ENCODE measurements at regions not wholly inside any gene's neighbourhood (a gene's known extent, or its start where the extent isn't known, plus 50 kb on each side); places are given as distances from the start of the nearest gene placed in this dataset.

DNA sequence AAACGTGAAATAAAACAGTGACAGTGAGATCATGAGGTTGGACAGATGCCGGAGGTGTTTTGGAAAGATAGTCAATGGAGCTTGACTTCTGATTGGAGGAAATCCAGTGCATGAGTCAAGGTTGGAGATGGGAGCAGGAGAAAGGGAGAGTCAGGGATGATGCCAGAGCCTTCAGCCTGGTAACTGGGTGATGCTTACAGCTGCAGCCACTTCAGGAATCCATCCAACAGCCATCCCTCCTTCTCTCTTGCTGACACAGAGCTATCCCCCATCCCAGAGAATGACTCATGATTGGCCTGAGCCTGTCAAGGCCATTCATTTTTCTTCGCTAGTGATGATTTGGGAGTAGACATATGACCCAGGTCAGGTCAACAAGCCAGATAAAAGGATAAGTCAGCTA, 112.8 kb downstream of the SAMD5 start:
- Histone ChIP-seq H3K9me2 (replicated peaks; ENCODE audit: insufficient read depth, low read length) (no peaks in the 10 kb centered on the region), H3K9me3 (ENCODE audit: low read length) (no peaks in the 10 kb centered on the region), H2AFZ (ENCODE audit: low read length) (no peak overlapping the region), H3K4me2 (ENCODE audit: low read depth, low read length, poor library complexity, severe bottlenecking) (no peak overlapping the region), H3K9ac (ENCODE audit: low read length) (no peak overlapping the region), H3K27ac (ENCODE audit: low read length) (no peak overlapping the region), H3K79me2 (ENCODE audit: low read length) (no peaks in the 10 kb centered on the region), H4K20me1 (ENCODE audit: insufficient read depth, low read depth, low read length) (no peaks in the 10 kb centered on the region), H3K36me3 (ENCODE audit: insufficient read depth, low read length) (no peaks in the 10 kb centered on the region), H3K4me3 (ENCODE audit: low read length) (no peak overlapping the region), H3K4me1 (ENCODE audit: low read length) (no peaks in the 10 kb centered on the region), H3K27me3 (ENCODE audit: low read length) (no peaks in the 10 kb centered on the region)
- DNase-seq: no peak

DNA sequence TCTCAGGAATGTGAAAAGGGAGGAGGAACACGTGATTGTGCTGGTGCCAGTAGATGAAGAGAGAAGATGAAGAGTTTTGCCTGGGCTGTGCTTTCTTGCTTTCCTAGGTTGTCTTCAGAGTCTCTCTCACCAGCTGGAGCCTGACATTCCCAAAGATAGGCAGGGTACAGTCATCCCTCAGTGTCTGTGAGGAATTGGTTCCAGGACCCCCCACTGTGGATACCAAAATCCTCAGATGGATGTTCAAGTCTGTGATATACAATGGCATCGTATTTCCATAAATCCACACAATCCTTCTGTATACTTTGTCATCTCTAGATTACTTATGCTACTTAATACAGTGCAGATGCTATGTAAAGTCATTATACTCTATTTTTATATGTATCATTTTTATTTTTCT, 113.5 kb downstream of the SAMD5 start:
- H3K9ac ChIP-seq (ENCODE audit: low read length): no peak overlapping the region
- H3K9me3 ChIP-seq (ENCODE audit: low read length): no peaks in the 10 kb centered on the region
- H3K4me3 ChIP-seq (ENCODE audit: low read length): no peak overlapping the region
- H3K9me2 ChIP-seq (replicated peaks; ENCODE audit: insufficient read depth, low read length): no peaks in the 10 kb centered on the region
- no peaks in the 10 kb centered on the region for H3K36me3 ChIP-seq (ENCODE audit: insufficient read depth, low read length)
- H4K20me1 ChIP-seq (ENCODE audit: insufficient read depth, low read depth, low read length): no peaks in the 10 kb centered on the region
- no peak overlapping the region for H3K27ac ChIP-seq (ENCODE audit: low read length)
- no peaks in the 10 kb centered on the region for H3K4me1 ChIP-seq (ENCODE audit: low read length)
- H3K79me2 ChIP-seq (ENCODE audit: low read length): no peaks in the 10 kb centered on the region
- no peaks in the 10 kb centered on the region for H3K27me3 ChIP-seq (ENCODE audit: low read length)
- H3K4me2 ChIP-seq (ENCODE audit: low read depth, low read length, poor library complexity, severe bottlenecking): no peak overlapping the region
- no peak overlapping the region for H2AFZ ChIP-seq (ENCODE audit: low read length)
- DNase-seq: no peak

DNA sequence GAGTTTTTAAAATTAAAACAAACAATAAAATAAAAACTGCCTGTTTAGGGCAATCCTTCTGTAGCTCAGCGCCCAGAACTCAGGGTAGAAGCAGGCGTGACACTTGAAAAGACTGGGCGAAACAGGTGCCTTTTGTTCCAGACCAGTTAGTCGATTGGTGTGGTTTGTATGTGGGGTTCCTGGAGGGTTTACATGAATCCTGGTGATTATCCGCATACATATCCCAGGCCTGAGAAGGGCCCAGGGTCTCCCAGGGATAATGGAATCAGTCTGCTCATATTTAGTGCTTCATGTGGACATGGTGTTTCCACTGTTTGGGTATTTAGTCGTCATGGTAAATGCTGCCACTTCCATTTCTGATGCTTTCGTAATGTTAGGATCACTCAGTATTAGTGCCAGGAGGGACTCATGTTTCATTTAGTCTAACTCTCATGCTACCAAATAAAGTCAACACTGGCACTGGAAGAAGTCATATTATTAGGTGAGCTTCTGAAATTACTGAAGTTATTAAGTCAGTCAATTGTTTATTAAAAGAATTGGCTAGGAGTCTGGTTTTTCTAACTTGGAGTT, 116.5 kb downstream of the SAMD5 start:
- no peak overlapping the region for H3K9ac ChIP-seq (ENCODE audit: low read length)
- no peak overlapping the region for H3K4me3 ChIP-seq (ENCODE audit: low read length)
- H3K4me2 ChIP-seq (ENCODE audit: low read depth, low read length, poor library complexity, severe bottlenecking): no peak overlapping the region
- DNase-seq: no peak
- no peaks in the 10 kb centered on the region for H3K9me3 ChIP-seq (ENCODE audit: low read length)
- H3K27ac ChIP-seq (ENCODE audit: low read length): no peak overlapping the region
- no peaks in the 10 kb centered on the region for H3K36me3 ChIP-seq (ENCODE audit: insufficient read depth, low read length)
- no peaks in the 10 kb centered on the region for H3K9me2 ChIP-seq (replicated peaks; ENCODE audit: insufficient read depth, low read length)
- H3K79me2 ChIP-seq (ENCODE audit: low read length): no peaks in the 10 kb centered on the region
- H3K27me3 ChIP-seq (ENCODE audit: low read length): no peaks in the 10 kb centered on the region
- H2AFZ ChIP-seq (ENCODE audit: low read length): no peak overlapping the region
- H4K20me1 ChIP-seq (ENCODE audit: insufficient read depth, low read depth, low read length): no peaks in the 10 kb centered on the region
- no peaks in the 10 kb centered on the region for H3K4me1 ChIP-seq (ENCODE audit: low read length)

DNA sequence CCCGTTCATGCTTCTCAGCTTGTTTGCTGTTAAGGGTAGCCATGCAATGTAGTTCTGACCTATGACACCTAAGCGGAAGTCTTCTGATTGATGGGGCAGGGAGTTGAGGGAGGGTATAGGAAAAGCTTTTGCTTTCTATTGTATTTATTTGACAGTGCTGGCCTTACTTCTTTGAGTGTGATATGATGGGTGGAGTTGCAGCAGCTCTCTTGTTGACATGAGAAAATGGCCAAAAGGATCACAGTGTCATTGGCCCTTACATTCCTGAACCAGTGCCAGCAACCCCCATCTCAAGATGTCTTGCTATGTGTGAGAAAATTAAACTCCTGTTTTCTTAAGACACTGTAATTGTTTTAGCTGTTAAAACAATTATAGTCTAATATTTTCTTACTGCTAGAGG, 117.5 kb downstream of the SAMD5 start:
- no peak overlapping the region for H3K4me3 ChIP-seq (ENCODE audit: low read length)
- no peak overlapping the region for H3K27ac ChIP-seq (ENCODE audit: low read length)
- no peaks in the 10 kb centered on the region for H3K9me2 ChIP-seq (replicated peaks; ENCODE audit: insufficient read depth, low read length)
- no peak overlapping the region for H3K4me2 ChIP-seq (ENCODE audit: low read depth, low read length, poor library complexity, severe bottlenecking)
- no peak for DNase-seq
- no peaks in the 10 kb centered on the region for H3K79me2 ChIP-seq (ENCODE audit: low read length)
- no peaks in the 10 kb centered on the region for H3K9me3 ChIP-seq (ENCODE audit: low read length)
- H3K36me3 ChIP-seq (ENCODE audit: insufficient read depth, low read length): no peaks in the 10 kb centered on the region
- no peaks in the 10 kb centered on the region for H4K20me1 ChIP-seq (ENCODE audit: insufficient read depth, low read depth, low read length)
- H3K9ac ChIP-seq (ENCODE audit: low read length): no peak overlapping the region
- H3K27me3 ChIP-seq (ENCODE audit: low read length): no peaks in the 10 kb centered on the region
- H2AFZ ChIP-seq (ENCODE audit: low read length): no peak overlapping the region
- H3K4me1 ChIP-seq (ENCODE audit: low read length): no peaks in the 10 kb centered on the region

DNA sequence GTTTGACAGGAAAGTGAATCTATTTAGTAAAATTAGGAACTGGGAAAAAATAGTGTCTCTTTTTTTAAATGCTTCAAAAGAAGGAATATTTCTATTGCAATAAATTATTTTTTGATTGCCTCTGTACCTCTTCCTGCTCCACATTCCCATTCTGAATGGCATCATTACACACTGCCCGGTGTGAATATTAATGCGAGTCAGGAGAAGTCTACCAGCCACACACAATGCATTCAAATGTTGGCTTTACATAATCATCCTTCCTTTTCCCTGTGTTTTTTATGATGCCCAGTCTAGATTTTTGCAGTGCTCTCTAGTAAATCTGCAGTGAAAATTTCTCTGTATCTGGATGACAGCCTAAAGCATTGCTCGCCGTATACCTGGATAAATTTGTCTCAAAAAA, 118.9 kb downstream of the SAMD5 start:
- no peak overlapping the region for H3K4me2 ChIP-seq (ENCODE audit: low read depth, low read length, poor library complexity, severe bottlenecking)
- no peaks in the 10 kb centered on the region for H3K9me3 ChIP-seq (ENCODE audit: low read length)
- no peaks in the 10 kb centered on the region for H3K27me3 ChIP-seq (ENCODE audit: low read length)
- H3K79me2 ChIP-seq (ENCODE audit: low read length): no peaks in the 10 kb centered on the region
- no peak overlapping the region for H3K9ac ChIP-seq (ENCODE audit: low read length)
- no peak overlapping the region for H3K4me3 ChIP-seq (ENCODE audit: low read length)
- no peak for DNase-seq
- no peaks in the 10 kb centered on the region for H3K4me1 ChIP-seq (ENCODE audit: low read length)
- no peaks in the 10 kb centered on the region for H4K20me1 ChIP-seq (ENCODE audit: insufficient read depth, low read depth, low read length)
- H3K36me3 ChIP-seq (ENCODE audit: insufficient read depth, low read length): no peaks in the 10 kb centered on the region
- H3K27ac ChIP-seq (ENCODE audit: low read length): no peak overlapping the region
- no peaks in the 10 kb centered on the region for H3K9me2 ChIP-seq (replicated peaks; ENCODE audit: insufficient read depth, low read length)
- no peak overlapping the region for H2AFZ ChIP-seq (ENCODE audit: low read length)

DNA sequence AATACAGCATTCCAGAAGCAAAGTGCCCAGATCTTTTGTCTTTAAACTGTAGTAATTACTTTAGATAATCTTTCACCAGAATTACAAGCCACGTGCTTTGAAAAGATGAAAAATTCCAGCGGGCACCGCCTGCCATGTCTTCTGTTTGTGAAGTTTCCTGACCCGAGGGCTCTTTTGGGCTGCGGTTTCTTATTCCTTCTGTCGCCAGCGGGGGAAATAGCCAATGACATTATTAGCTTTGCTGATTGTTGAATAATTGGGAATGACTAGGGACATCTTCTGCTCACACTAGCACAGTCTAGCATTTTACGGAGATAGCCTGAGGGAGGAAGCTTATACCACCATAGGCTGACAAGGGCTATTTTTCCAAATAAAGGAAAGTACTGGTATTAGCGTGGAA, 124.7 kb downstream of the SAMD5 start:
- Histone ChIP-seq H3K27ac (ENCODE audit: low read length) (no peak overlapping the region), H3K9me3 (ENCODE audit: low read length) (peaks cover 5% of the 10 kb centered on the region; the same call in 1 of the 2 replicates), H3K9me2 (replicated peaks; ENCODE audit: insufficient read depth, low read length) (no peaks in the 10 kb centered on the region; the same call in 1 of the 2 replicates), H3K9ac (ENCODE audit: low read length) (no peak overlapping the region), H3K4me1 (ENCODE audit: low read length) (no peaks in the 10 kb centered on the region), H3K79me2 (ENCODE audit: low read length) (no peaks in the 10 kb centered on the region), H2AFZ (ENCODE audit: low read length) (no peak overlapping the region), H3K27me3 (ENCODE audit: low read length) (no peaks in the 10 kb centered on the region), H3K4me3 (ENCODE audit: low read length) (no peak overlapping the region), H3K36me3 (ENCODE audit: insufficient read depth, low read length) (no peaks in the 10 kb centered on the region), H4K20me1 (ENCODE audit: insufficient read depth, low read depth, low read length) (no peaks in the 10 kb centered on the region), H3K4me2 (ENCODE audit: low read depth, low read length, poor library complexity, severe bottlenecking) (no peak overlapping the region)
- no peak for DNase-seq

DNA sequence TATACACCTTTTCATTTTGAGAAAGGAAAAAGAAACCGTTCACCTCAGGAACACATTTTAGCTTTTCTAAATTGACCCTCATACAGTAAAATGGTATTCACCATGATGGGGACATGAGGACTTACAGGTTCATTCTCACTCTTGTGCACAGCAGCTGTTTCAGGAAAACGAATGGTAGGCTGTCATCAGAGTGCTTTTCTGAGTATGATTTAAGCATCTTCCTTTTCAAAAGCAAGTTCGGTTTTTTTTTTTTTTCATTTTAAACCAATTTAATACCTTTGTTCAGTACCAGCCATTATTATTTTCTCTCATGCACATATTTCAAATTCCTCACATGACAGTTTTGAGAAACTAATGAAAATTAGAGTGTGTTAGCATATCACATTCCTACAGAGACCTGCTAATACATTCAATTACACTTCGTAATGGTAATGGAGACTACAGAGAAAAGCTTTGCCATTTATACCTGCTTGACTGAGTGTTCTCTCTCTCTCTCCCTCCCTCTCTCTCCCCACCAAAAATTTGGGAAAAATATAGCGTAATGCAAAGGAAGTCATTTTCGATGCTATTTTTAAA, 129.2 kb downstream of the SAMD5 start:
- DNase-seq: no peak
- H3K36me3 ChIP-seq (ENCODE audit: insufficient read depth, low read length): no peaks in the 10 kb centered on the region
- H3K27ac ChIP-seq (ENCODE audit: low read length): no peak overlapping the region
- no peak overlapping the region for H3K4me2 ChIP-seq (ENCODE audit: low read depth, low read length, poor library complexity, severe bottlenecking)
- no peaks in the 10 kb centered on the region for H3K27me3 ChIP-seq (ENCODE audit: low read length)
- no peak overlapping the region for H3K9ac ChIP-seq (ENCODE audit: low read length)
- peaks cover 5% of the 10 kb centered on the region; the same call in 1 of the 2 replicates for H3K9me3 ChIP-seq (ENCODE audit: low read length)
- H3K9me2 ChIP-seq (replicated peaks; ENCODE audit: insufficient read depth, low read length): no peaks in the 10 kb centered on the region; the same call in 1 of the 2 replicates
- H4K20me1 ChIP-seq (ENCODE audit: insufficient read depth, low read depth, low read length): no peaks in the 10 kb centered on the region
- H3K4me3 ChIP-seq (ENCODE audit: low read length): no peak overlapping the region
- H2AFZ ChIP-seq (ENCODE audit: low read length): no peak overlapping the region
- no peaks in the 10 kb centered on the region for H3K79me2 ChIP-seq (ENCODE audit: low read length)
- H3K4me1 ChIP-seq (ENCODE audit: low read length): no peaks in the 10 kb centered on the region

DNA sequence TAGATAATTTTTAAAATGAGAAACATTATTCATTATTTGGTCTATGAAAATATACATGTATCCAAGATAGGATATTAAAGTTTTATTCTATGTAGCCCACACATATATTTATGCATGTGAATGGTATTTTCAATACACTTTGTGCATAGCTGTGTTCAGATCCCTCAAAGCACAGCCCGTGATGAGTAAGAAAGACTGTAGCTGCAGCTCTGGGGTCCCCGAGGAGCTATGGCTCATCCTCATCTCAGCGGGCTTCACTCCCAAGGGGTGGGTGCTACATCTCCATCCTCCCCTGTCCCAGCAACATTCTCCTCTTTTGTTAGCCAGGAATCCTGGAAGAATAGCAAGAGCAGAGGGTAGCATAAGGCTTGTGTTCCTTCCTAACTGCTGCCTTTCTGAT, 130.8 kb downstream of the SAMD5 start:
- no peaks in the 10 kb centered on the region for H3K4me1 ChIP-seq (ENCODE audit: low read length)
- H3K9me3 ChIP-seq (ENCODE audit: low read length): peaks cover 4% of the 10 kb centered on the region; the same call in 1 of the 2 replicates
- no peak overlapping the region for H3K4me3 ChIP-seq (ENCODE audit: low read length)
- H3K27ac ChIP-seq (ENCODE audit: low read length): no peak overlapping the region
- no peak overlapping the region for H2AFZ ChIP-seq (ENCODE audit: low read length)
- no peak overlapping the region for H3K9ac ChIP-seq (ENCODE audit: low read length)
- H3K27me3 ChIP-seq (ENCODE audit: low read length): no peaks in the 10 kb centered on the region
- no peaks in the 10 kb centered on the region for H3K36me3 ChIP-seq (ENCODE audit: insufficient read depth, low read length)
- H3K9me2 ChIP-seq (replicated peaks; ENCODE audit: insufficient read depth, low read length): no peaks in the 10 kb centered on the region; the same call in 1 of the 2 replicates
- H3K4me2 ChIP-seq (ENCODE audit: low read depth, low read length, poor library complexity, severe bottlenecking): no peak overlapping the region
- H4K20me1 ChIP-seq (ENCODE audit: insufficient read depth, low read depth, low read length): no peaks in the 10 kb centered on the region
- H3K79me2 ChIP-seq (ENCODE audit: low read length): no peaks in the 10 kb centered on the region
- DNase-seq: no peak
